GM04504 (cell line): ENCODE measurements at regions not wholly inside any gene's neighbourhood (a gene's known extent, or its start where the extent isn't known, plus 50 kb on each side); places are given as distances from the start of the nearest gene placed in this dataset.

ENCODE experiments used
- DNase-seq: peaks from one replicate; pipeline ENCODE4 v3.0.0-alpha.2; 2012; ENCODE audit warnings: low read depth

DNA sequence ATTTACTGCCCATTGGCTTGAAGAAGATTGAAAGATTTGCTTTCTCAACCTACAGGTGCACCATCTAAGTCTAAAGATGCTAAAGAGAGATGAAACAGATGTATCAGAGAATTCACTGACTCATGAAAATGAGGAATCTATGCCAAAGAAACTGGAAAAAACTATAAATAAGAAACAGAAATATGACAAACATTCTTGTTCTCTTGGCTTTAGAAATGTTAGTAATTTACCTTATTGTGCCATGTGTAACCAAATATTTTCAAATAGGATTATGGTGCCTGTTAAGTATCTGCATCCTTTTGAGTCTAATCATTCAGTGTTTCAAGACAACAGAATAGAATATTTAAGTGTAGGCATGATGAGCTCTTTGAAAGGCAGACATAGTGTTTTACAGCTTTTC, 271.5 kb downstream of the MEX3B start:
- DNase-seq, result no peak

DNA sequence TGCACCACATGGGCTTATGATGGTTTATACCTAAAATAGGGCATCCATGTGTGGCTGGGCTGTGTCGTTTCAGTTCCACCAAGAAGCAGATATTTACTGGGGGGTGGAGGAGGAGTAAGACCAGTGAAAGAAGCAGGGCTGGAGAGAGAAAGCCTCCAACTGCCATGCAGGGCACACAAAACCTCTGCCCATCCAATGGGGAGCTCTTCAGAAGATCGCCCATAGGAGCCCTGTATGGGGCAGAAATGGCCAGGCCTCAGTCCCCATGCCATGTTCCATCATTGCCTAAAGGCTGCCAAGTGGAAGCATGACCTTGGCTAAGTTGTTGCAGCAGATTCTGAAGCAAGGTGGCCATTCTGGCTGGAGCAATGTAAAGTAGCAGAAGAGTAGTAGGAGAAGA, 277.0 kb downstream of the MEX3B start:
- DNase-seq, result no peak

DNA sequence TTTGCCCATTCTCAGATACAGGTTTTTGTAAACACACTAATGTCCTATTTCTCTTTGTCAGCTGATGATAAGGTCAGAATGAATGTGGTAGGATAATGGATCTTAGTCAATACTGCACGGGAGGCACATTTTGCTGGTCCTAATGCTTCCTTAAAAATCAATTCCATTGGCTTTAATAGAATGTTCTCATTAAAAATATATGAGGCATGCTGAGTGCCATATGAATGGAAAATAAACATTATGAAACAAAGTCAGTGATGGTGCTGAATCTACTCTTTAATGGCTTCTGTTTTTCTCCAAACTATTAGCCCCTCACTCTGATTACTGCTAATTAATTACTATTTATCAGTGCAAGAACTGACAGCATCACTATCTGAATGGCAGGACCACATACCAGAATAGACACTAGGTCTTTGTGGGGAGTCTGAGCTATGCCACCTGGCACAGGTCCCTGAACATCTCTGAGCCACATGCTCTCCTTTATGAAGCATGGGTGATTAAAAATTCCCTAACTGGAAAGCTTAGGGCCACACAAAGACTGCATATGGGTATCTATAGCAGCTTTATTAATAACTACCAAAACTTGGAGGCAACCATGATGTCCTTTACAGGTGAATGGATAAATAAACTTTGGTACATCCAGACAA, 278.9 kb downstream of the MEX3B start:
- DNase-seq, result no peak

DNA sequence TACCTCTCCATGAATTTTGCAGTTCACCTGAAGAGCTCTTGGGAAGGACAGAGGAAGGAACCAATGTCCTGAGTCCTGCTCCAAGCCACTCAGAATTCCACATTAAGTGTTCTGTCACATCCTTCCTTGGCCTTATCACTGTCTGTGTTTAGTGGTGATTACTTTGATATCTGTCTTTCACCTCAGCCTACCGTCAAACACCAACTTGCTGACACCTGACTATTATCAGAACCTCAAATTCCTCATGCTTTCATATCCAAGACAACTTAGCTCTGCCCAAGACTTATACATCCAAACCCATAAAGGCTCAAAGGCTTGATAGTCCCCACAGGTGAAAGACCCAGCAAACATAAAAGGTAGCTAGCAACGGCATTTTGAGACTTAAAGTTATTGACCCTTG, 280.0 kb downstream of the MEX3B start:
- DNase-seq, result no peak

GRCh38 chr15:81763304-81763703, 282.5 kb downstream of the MEX3B start:
- DNase-seq, result no peak

GRCh38 chr15:81760686-81761085, 285.1 kb downstream of the MEX3B start:
- DNase-seq, result no peak

DNA sequence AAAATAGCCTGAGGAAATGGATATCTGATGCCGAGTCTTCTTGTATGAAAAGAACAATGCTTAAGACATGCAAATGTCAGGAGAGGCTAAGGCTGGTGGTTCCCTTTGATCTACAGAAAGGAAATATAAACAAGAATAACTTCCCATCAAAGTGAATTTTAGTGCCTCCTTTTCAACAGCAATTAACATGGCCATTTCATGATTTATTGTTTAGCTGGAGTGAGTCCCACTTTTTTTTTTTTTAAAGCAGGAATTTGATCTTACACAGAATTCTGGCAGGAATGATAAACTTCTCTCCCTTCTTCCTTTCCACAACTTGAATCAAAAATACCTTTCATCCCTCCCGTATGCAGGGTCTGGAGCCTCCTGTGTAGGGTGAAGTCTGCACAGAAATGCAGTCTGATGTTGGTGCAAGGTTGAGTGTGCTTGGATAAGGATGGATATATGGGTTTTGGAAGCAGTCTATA, 287.0 kb downstream of the MEX3B start:
- no peak for DNase-seq

- no peak for DNase-seq
Observed at GRCh38 chr15:81755626-81756025, 290.2 kb downstream of the MEX3B start.

DNA sequence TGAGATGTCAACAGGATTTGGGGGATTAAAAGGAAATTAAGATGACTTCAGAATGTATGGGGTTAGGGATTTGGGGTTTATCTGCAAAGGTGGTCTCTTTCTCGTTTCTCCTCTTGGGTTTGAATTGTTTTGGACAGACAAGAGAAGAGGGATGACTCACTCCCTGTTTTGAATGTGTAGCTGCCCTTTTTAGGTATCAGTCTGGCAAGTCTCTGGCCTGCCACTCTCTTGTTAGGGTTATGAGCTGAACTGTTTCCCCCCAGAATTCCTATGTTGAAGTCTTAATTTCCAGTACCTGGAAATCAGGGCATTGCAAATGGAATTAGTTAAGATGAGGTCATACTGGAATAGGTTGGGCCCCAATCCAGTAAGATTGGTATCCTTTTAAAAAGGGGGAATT, 291.7 kb downstream of the MEX3B start:
- no peak for DNase-seq

DNA sequence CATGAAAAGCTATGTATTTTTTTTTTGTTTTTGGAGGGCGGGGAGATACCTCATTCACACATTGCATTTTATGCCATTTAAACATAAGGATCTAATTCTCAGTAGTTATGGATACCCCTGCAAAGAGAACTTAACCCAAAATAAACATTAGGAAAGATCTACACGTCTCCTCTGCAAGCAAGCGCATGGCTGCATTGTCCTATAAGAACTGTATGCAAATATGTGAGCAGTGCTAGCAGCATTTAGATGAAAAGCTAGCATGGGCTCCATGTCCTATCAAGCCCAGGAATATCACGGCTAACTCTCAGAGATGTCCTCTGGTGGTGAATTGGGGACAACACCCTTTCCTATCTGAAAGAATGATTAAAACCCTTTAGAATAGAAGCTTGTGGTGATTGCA, 292.8 kb downstream of the MEX3B start:
- no peak for DNase-seq

DNA sequence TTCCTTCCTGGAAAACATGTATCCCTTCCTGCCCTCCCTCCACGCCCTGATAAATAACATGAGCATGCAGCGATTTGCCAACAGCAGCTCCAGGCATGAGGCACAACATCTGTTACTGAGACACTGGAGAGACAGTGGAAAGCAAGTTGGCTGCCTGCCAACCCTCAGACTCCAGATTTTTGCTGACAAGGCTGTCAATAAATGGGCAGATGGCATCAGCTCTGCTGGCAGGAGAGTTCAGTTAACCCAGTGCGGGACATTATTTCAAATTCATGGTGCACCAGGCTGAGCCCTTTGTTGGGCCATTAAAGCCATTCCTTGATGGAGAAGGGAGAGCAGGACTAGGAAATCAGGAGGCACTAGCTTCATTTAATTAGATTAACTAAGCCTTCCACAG, 293.3 kb downstream of the MEX3B start:
- no peak for DNase-seq

DNA sequence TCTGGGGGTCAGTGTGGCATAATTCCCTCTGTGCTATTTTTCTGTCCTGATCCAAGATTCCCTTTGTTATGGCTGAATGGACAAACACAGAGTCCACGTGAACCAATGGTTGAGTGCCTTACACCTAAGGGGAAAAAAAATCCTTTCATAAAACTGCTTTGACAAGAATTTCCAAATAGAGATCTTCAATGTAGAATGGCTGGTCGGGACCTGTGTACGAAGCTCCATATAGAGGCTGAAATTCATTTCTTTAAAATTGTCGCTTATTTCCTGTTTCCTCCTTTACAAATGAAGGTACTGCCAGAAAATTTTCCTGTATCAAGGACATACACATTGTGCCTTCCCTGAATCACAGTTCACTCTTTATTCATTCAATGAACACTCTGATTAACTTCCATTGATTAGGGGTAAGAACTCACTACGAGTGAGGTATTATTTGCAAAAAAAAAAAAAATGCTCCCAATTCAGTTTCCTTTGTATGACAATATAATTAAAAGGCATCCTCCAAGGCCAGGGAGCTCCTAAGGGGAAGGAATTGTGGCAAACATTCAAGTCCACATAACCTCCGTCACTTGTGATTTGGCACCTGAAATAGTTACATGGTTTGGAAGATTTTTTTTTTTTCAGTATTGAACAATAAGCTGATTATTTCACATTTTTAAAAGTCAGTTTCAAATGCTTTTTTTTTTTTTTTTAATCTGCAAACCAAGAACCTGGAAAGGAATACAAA, 293.8 kb downstream of the MEX3B start:
- no peak for DNase-seq

DNA sequence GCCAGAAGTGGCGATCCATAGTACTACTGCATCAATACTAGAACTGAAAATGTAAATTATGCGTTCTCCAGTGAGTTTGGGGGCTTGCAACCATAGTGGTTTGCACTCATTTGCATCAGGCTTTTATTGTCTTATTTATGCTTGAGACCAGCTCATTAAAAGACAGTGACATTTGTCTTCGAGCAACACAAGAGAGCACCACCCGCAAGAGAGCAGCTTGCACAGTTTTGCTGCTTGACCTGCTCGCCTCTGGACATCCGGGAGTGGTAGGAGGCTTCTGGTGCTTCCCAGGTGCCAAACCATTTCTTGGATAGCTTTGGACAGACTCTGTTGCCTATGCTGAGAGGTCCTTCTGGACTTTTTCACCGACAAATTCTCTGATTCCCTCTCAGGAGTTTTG, 294.6 kb downstream of the MEX3B start:
- no peak for DNase-seq

GRCh38 chr15:81749716-81750375, 296.0 kb downstream of the MEX3B start:
- no peak for DNase-seq

- DNase-seq, result no peak
Observed at GRCh38 chr15:81747482-81747881, 298.3 kb downstream of the MEX3B start.

DNA sequence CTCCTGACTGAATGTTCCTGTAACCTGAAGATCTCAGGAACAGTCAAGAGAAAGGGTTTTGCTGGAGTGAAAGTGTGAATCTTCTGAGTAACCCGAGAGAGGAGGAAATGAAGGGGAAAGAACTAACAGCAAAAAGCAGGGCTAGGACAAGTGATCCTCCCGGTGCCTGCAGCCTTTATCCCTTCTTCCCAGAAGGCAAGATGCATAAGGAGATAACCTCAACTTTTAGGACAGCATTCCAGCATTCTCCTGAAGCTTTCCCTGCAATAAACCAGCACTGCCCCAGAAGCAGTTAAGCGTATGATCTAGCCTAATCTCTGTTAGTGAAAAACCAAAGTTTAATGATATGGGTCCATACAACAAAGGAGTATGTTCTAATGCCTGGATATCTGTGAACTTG, 298.8 kb downstream of the MEX3B start:
- DNase-seq, result no peak

DNA sequence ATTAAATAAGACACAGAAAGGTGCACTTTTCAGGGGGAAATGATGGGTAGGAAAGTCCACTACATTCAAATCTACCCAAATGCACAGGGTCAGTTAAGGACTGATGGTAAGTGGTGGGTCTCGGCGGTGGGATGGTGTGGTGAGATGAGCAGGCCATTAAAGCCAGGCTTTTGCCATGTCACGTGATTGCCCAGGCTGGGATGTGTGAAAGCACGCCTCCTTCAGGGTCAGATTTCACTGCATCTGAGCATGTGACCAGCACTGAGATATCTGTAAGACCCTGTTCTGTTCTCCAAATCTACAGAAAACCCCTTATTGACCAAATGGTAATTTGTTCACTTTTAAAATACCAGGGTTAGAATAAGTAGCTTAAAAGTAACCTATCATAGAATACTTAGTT, 301.5 kb downstream of the MEX3B start:
- DNase-seq, result no peak

DNA sequence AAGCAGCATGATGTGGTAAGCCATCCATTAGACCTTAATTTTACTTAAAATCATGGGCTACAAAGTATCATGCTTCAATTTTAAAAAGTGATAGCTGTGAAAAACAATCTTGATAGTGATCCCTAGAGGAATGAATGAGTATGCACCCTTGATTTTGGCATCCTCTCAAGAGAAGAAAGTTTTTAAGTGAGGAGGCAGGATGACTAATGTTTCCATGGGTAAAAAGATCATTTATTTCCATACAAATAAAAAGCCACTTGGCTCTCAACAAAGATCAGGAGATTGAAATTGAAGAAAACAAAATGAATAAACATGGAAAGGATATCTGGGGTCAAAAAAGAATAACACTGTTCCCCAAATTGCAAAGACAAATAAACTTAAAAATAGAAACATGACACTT, 305.4 kb downstream of the MEX3B start:
- DNase-seq, result no peak

- no peak for DNase-seq
Observed at GRCh38 chr15:81729340-81729739, 316.5 kb downstream of the MEX3B start.

DNA sequence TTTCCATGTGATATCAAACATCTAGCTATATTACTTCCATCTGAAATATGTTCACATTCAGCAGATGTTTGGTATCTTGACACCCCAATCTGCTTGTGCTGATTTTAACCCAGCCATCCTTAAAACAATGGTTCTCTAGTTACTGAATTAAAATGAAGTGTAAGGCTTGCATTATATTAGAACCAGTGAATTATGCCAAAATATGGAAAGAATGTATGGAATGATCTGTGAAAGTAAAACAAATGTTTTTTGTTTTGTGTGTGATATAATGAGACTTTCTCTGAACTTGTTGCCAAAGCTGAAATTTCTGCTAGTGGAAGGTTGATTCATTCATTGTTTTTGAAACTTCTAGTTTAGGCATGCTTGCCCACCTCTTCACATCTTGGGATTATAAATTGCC, 317.1 kb downstream of the MEX3B start:
- DNase-seq, result no peak

DNA sequence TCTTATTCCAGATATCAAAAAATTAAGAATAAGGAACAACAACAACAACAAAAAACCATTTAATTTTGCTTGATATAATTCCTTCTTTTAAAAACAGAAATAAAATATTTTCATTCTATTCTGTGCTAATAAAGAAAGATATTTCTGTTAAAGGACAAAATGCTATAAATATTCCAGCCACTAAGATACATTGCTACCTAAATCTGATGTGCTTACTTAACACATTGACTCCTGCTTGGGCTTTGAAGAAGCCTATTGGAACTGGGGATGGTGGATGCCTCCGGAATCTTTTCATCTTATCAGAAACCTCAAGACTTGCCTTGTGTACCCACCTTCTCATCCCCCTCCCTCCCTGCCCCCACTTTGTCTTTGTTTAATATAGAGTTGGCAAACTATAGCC, 320.2 kb downstream of the MEX3B start:
- DNase-seq, result no peak

DNA sequence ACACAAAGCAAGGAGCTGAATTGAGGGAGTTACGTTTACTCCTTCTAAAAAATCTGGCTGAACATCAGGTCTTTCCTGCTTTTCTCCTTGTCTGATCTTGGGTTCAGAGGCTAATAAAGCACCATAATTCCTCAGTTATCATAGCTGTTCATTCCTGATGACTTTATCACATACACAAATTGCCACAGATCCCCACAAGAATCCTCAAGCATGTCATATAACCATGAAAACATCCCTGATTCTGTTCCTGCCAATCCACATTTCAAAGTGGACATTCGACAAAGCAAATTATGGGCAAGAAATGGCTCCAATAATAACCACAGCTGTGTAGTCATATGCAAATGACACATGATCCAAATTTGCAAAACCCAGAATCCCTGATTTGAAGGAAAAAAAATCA, 321.3 kb downstream of the MEX3B start:
- DNase-seq, result no peak

GRCh38 chr15:81723701-81724100, 322.1 kb downstream of the MEX3B start:
- no peak for DNase-seq
